Right atrium auricular region (tissue), 2 donors: ENCODE measurements at regions not wholly inside any gene's neighbourhood (a gene's known extent, or its start where the extent isn't known, plus 50 kb on each side); places are given as distances from the start of the nearest gene placed in this dataset.

Experiments used
- DNase-seq: peaks from one replicate; pipeline ENCODE4 v3.0.0-alpha.2; 2019; ENCODE audit warnings: low spot score
- H3K27ac ChIP-seq, 2 donors: fragments of 200-600 bp; sonication (generic); 1 replicate in 1 of 2; 2 replicates in 1 of 2; pipeline ENCODE4 v1.5.1; 2016 to 2019
- H3K27me3 ChIP-seq, 2 donors: fragments of 200-600 bp; sonication (generic); one replicate each; pipeline versions ENCODE4 v1.5.1 to v1.6.0; 2017 to 2019
- H3K36me3 ChIP-seq: fragments of 200-600 bp; sonication (generic); one replicate; pipeline ENCODE4 v1.5.1; 2016
- H3K4me1 ChIP-seq, 2 donors: fragments of 200-600 bp; sonication (generic); one replicate each; pipeline versions ENCODE4 v1.5.1 to v1.6.0; 2017 to 2019
- H3K4me3 ChIP-seq, 2 donors: fragments of 200-600 bp; sonication (generic); 1 replicate in 1 of 2; 2 replicates in 1 of 2; pipeline ENCODE4 v1.5.1; 2017 to 2019; ENCODE audit warnings: mild to moderate bottlenecking in 1 of 2, moderate library complexity in 1 of 2
- H3K9me3 ChIP-seq, 2 donors: fragments of 200-600 bp; sonication (generic); one replicate each; pipeline ENCODE4 v1.5.1; 2019
- TF ChIP-seq, protein P1 (sequence below), 2 donors: fragments of 200-600 bp; sonication (generic); IDR thresholded peaks; one replicate each; pipeline ENCODE4 v1.5.1; 2019; ENCODE audit warnings: antibody characterized with exemption in 2 of 2

DNA sequence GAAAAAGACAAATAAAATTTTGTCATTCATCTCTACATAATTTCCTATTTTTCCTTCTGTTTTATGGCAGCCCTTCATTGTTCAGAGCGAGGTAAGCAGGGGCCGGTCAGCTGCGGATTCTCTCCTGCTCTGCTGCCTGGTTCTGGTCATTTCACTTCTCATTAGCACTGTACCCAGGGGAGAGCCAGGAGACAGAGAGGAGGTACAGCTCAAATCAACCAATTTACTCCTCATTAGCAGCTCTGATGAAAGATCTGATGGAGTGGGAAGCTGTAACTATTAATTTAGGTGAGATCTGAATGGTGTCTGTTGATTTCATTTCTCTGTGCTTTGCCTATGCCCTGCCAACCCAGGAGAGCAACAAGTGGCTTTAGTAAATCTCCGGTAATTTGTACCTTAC, 241.5 kb upstream of the PFKP start:
- Histone ChIP-seq H3K9me3 (peaks cover 0 to 12% of the 10 kb centered on the region in 2 donors), H3K36me3 (no peaks in the 10 kb centered on the region), H3K27ac (no peak overlapping the region), H3K4me1 (no peaks in the 10 kb centered on the region), H3K27me3 (no peaks in the 10 kb centered on the region), H3K4me3 (no peak overlapping the region)
- DNase-seq: no peak
- TF ChIP-seq, protein P1, sequence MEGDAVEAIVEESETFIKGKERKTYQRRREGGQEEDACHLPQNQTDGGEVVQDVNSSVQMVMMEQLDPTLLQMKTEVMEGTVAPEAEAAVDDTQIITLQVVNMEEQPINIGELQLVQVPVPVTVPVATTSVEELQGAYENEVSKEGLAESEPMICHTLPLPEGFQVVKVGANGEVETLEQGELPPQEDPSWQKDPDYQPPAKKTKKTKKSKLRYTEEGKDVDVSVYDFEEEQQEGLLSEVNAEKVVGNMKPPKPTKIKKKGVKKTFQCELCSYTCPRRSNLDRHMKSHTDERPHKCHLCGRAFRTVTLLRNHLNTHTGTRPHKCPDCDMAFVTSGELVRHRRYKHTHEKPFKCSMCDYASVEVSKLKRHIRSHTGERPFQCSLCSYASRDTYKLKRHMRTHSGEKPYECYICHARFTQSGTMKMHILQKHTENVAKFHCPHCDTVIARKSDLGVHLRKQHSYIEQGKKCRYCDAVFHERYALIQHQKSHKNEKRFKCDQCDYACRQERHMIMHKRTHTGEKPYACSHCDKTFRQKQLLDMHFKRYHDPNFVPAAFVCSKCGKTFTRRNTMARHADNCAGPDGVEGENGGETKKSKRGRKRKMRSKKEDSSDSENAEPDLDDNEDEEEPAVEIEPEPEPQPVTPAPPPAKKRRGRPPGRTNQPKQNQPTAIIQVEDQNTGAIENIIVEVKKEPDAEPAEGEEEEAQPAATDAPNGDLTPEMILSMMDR (IDR thresholded peaks at IDR 0.05): no peak

DNA sequence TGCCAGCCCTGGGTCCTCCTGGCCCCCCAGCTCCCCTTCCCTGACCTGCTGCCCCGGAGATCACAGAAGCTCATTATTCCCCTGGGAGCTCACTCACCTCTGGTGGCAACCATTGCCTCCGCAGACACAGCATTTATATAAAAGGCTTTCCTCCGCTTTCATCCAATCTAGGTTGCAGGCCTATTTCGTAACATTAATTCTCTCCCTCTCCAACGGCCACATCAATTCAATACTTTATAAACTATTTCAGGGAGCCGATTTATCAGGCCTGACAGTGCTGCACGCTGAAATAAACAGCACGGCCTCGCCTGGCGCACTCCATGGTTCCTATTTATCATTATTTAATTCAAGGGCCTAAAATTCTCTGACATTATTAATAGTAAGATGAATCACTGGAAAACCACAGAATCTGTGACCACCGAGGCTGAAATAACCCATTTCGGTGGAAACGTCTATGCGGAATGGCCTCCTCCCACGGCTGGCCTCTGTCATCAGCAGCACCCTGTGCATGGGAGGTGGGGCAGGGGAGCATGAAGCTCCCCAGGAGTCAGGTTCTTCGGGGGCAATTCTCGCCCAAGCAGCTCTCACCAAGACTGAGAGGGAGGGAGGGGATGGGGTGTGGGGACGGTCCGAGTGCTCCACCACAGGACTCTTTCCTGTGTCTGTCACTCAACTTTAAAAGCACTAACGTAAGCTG, 249.3 kb upstream of the PFKP start:
- no peaks in the 10 kb centered on the region for H3K9me3 ChIP-seq

DNA sequence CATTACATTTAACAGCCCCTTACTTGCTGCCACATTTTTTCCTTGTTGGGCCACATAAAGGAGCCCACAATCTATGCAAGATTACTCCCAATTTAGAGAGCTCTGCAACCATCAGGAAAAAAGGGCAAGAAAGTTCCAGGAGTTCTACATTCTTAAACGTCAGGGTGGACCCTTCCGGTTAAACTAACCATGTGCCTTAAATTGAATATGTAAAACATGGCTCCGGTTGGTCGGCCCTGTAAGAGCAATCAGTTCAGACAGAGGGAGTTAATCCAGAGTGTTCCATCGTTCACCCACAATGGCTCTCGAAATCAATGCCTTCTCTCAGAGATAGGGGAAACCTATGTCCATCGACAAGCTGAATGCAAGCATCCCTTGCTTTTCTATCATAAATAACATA, 253.7 kb upstream of the PFKP start:
- Histone ChIP-seq H3K9me3 (no peaks in the 10 kb centered on the region), H3K4me1 (no peaks in the 10 kb centered on the region), H3K27me3 (no peaks in the 10 kb centered on the region), H3K36me3 (no peaks in the 10 kb centered on the region), H3K27ac (no peak overlapping the region), H3K4me3 (no peak overlapping the region)
- no peak for DNase-seq
- TF ChIP-seq, protein P1 (IDR thresholded peaks at IDR 0.05): no peak

More for the DNA sequence above, 249.3 kb upstream of the PFKP start:
- Histone ChIP-seq H3K4me1 (no peaks in the 10 kb centered on the region), H3K27ac (no peak overlapping the region), H3K36me3 (no peaks in the 10 kb centered on the region), H3K4me3 (no peak overlapping the region), H3K27me3 (no peaks in the 10 kb centered on the region)
- TF ChIP-seq, protein P1 (IDR thresholded peaks at IDR 0.05): no peak
- no peak for DNase-seq

DNA sequence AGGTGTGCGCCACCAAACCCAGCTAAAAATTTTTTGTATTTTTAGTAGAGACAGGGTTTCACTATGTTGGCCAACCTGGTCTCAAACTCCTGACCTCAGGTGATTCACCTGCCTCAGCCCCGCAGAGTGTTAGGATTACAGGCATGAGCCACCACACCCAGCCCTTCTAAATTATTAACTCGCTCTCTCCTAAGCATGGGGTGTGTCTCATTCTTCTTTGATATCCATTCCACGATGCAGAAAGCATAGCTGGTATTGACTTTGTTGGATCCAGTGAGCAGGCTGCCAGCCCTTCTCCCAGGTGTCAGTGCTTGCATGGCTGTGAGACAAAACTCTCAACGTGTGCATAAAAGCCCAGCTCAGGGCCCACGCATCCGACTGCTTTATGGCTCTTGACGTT, 254.1 kb upstream of the PFKP start:
- H3K36me3 ChIP-seq: no peaks in the 10 kb centered on the region
- DNase-seq: no peak
- H3K4me3 ChIP-seq: no peak overlapping the region
- TF ChIP-seq, protein P1 (IDR thresholded peaks at IDR 0.05): no peak
- H3K9me3 ChIP-seq: no peaks in the 10 kb centered on the region
- no peaks in the 10 kb centered on the region for H3K27me3 ChIP-seq
- H3K27ac ChIP-seq: no peak overlapping the region
- H3K4me1 ChIP-seq: no peaks in the 10 kb centered on the region

DNA sequence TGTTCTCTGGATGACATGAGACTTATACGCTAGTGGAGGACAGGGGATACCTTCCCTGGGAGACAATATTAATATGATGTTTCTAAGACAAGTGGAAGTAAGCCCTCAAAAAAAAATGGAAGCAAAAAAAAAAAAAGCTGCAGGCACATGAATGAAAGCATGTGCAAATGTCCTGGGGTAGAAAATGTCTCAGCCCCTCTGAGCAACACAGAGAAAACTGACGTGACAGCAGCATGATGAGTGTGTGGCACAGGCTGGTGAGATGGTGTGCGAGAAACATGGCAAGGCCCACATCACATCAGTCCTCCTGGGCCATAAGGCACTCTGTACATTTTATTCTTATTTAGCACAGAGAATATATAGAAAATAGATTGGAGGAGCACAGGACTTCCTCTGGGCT, 254.7 kb upstream of the PFKP start:
- H3K4me1 ChIP-seq: no peaks in the 10 kb centered on the region
- TF ChIP-seq, protein P1 (IDR thresholded peaks at IDR 0.05): no peak
- H3K27ac ChIP-seq: no peak overlapping the region
- no peaks in the 10 kb centered on the region for H3K9me3 ChIP-seq
- no peak for DNase-seq
- no peaks in the 10 kb centered on the region for H3K36me3 ChIP-seq
- H3K27me3 ChIP-seq: no peaks in the 10 kb centered on the region
- H3K4me3 ChIP-seq: no peak overlapping the region

DNA sequence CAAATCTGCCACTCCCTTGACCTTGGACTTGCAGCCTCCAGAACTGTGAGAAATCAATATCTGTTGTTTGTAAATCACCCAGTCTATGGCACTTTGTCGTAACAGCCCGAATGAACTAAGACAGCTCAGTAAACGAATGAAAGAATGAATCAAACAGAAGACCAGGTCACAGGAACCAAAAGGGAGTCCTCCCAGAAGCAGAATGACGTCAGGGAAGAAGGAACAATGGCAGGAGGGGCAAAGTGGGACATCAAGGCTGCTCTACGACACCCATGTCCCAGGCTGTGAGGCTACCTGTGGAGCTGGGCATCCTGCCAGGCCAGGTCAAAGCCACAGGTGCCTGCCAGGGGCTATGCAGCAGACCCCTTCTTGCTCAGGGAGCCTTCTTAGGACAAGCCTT, 267.2 kb upstream of the PFKP start:
- DNase-seq: no peak
- Histone ChIP-seq H3K4me1 (no peaks in the 10 kb centered on the region), H3K27me3 (no peaks in the 10 kb centered on the region), H3K36me3 (no peaks in the 10 kb centered on the region), H3K4me3 (no peak overlapping the region), H3K9me3 (peaks cover 0 to 15% of the 10 kb centered on the region in 2 donors), H3K27ac (no peak overlapping the region)
- TF ChIP-seq, protein P1 (IDR thresholded peaks at IDR 0.05): no peak
